Suprapubic skin (tissue), 4 donors: ENCODE measurements at regions not wholly inside any gene's neighbourhood (a gene's known extent, or its start where the extent isn't known, plus 50 kb on each side); places are given as distances from the start of the nearest gene placed in this dataset.

ENCODE experiments used
- DNase-seq, 2 donors: peaks; one replicate each; pipeline ENCODE4 v3.0.0-alpha.2; 2019; ENCODE audit warnings: low spot score in 2 of 2
- H3K27ac ChIP-seq: fragments of 200-600 bp; sonication (generic); one replicate; pipeline ENCODE4 v1.5.1; 2019
- H3K27me3 ChIP-seq: fragments of 200-600 bp; sonication (generic); one replicate; pipeline ENCODE4 v1.5.1; 2019
- H3K36me3 ChIP-seq: fragments of 200-600 bp; sonication (generic); one replicate; pipeline ENCODE4 v1.5.1; 2019
- H3K4me1 ChIP-seq: fragments of 200-600 bp; sonication (generic); one replicate; pipeline ENCODE4 v1.5.1; 2019
- H3K4me3 ChIP-seq: fragments of 200-600 bp; sonication (generic); one replicate; pipeline ENCODE4 v1.5.1; 2019; ENCODE audit warnings: mild to moderate bottlenecking
- H3K9me3 ChIP-seq: fragments of 200-600 bp; sonication (generic); one replicate; pipeline ENCODE4 v1.5.1; 2019
- EP300 ChIP-seq: sonication (generic); formaldehyde crosslinking; IDR thresholded peaks from one replicate; pipeline ENCODE4 v1.6.1; 2017; ENCODE audit warnings: antibody characterized with exemption
- POLR2A ChIP-seq, 2 donors: fragments of 450-650 bp; IDR thresholded peaks; one replicate each; pipeline ENCODE4 v1.6.1; 2017; ENCODE audit warnings: antibody characterized with exemption in 2 of 2, mild to moderate bottlenecking in 2 of 2, moderate library complexity in 2 of 2
- POLR2AphosphoS5 ChIP-seq, 3 donors: sonication (generic); formaldehyde crosslinking; IDR thresholded peaks; one replicate each; pipeline ENCODE4 v1.6.1; 2017; ENCODE audit warnings: antibody characterized with exemption in 3 of 3
- WGBS: methylation state at CpG from one replicate; pipeline ENCODE4 v1.1.5; 2018; 5-methylcytosine and 5-hydroxymethylcytosine counted together
- TF ChIP-seq, protein P1 (sequence below), 2 donors: fragments of 200-600 bp in 1 of 2; fragments of 450-650 bp in 1 of 2; sonication (generic) in 1 of 2; IDR thresholded peaks; one replicate each; pipeline ENCODE4 v1.5.1; 2016 to 2019; ENCODE audit warnings: antibody characterized with exemption in 2 of 2, mild to moderate bottlenecking in 1 of 2, moderate library complexity in 1 of 2

DNA sequence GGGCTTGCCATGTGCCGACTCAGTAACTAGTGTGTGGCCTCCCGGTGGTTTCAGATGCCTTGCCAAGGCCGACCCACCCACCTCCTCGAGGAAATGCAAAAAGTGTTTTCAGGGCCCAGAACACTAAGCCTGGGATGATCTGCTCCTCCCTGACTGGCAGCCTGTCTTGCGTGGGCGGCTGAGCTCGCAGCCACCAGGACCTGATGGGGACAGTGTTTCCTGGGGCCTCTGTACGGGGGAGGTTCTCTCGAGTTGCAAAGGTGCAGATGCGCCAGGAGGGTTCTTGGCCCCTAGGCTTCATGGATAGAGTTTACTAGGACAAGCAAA, 85.2 kb downstream of the GLI2 start:
- Histone ChIP-seq H3K4me1 (peaks cover 24% of the 10 kb centered on the region), H3K9me3 (no peaks in the 10 kb centered on the region), H3K36me3 (no peaks in the 10 kb centered on the region), H3K27me3 (no peaks in the 10 kb centered on the region), H3K27ac (no peak overlapping the region), H3K4me3 (no peak overlapping the region)
- WGBS = 29% methylated on average over 10 of the region's 10 CpGs
- TF ChIP-seq POLR2AphosphoS5 (IDR thresholded peaks at IDR 0.05) = no peak
- TF ChIP-seq POLR2A (IDR thresholded peaks at IDR 0.05) = no peak
- TF ChIP-seq, protein P1, sequence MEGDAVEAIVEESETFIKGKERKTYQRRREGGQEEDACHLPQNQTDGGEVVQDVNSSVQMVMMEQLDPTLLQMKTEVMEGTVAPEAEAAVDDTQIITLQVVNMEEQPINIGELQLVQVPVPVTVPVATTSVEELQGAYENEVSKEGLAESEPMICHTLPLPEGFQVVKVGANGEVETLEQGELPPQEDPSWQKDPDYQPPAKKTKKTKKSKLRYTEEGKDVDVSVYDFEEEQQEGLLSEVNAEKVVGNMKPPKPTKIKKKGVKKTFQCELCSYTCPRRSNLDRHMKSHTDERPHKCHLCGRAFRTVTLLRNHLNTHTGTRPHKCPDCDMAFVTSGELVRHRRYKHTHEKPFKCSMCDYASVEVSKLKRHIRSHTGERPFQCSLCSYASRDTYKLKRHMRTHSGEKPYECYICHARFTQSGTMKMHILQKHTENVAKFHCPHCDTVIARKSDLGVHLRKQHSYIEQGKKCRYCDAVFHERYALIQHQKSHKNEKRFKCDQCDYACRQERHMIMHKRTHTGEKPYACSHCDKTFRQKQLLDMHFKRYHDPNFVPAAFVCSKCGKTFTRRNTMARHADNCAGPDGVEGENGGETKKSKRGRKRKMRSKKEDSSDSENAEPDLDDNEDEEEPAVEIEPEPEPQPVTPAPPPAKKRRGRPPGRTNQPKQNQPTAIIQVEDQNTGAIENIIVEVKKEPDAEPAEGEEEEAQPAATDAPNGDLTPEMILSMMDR (IDR thresholded peaks at IDR 0.05) = no peak
- no peak for TF ChIP-seq EP300
- no peak for DNase-seq

DNA sequence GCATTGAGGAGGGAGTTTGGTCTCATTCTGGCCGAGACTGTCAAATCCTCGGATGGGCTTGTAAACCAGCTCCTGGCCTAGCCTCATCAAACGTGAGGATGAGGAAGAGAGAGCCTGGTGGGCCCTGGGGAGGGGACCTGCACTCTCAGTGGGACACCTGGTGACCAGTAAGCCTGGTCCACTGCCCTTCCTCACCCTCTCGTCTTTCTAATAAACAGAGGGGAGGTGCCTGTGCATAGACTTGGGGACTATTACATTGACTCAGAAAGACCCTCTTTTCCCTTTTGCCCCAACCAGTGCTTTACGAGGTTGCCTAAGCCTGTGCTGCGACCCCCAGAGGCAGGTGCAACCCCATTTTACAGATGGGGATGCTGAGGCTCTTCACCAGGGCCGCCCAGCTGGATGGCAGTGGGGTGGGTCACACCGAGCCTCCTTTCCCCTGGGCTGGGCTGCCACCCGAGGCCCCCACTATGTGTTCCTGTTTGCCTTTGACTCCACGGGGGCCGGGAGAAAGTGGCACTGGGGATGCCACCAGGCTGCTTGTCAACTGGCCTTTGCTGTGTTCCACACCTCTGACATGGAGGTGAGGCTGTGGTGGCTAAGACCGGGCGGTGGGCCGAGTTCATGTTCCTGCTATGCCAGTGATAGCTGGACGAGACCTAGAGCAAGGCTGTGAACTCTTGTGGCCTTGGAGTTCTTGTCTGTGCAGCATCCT, 85.9 kb downstream of the GLI2 start:
- H3K4me1 ChIP-seq = peaks cover 31% of the 10 kb centered on the region
- no peak overlapping the region for H3K27ac ChIP-seq
- WGBS = 86% methylated on average over 13 of the region's 15 CpGs
- TF ChIP-seq POLR2AphosphoS5 (IDR thresholded peaks at IDR 0.05) (no peak), EP300 (no peak), POLR2A (IDR thresholded peaks at IDR 0.05) (no peak)
- TF ChIP-seq, protein P1 (IDR thresholded peaks at IDR 0.05) = no peak
- DNase-seq = no peak
- no peaks in the 10 kb centered on the region for H3K36me3 ChIP-seq
- H3K27me3 ChIP-seq = no peaks in the 10 kb centered on the region
- no peaks in the 10 kb centered on the region for H3K9me3 ChIP-seq
- no peak overlapping the region for H3K4me3 ChIP-seq

DNA sequence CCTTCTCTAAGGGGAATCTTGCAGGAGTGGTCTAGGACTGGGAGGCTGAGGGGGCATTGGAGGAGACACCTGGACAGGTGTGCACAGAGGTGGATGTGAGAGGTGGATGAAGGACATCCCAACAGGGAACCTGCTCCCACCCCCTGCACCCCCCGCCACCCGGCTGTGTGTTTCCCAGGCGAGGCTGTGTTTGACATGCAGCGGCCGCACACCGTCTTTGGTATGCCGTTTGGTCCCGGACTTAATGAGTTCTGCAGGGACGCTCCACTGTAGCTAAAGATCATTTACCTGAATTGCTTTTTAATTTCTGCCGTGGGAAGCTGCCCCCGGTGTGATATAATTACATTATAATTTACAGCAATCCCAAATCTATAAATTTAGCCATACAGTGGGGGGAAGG, 87.3 kb downstream of the GLI2 start:
- no peak for DNase-seq
- Histone ChIP-seq H3K4me3 (no peak overlapping the region), H3K4me1 (peaks cover 33% of the 10 kb centered on the region), H3K36me3 (no peaks in the 10 kb centered on the region), H3K9me3 (no peaks in the 10 kb centered on the region), H3K27ac (no peak overlapping the region), H3K27me3 (no peaks in the 10 kb centered on the region)
- WGBS = 75% methylated on average over 11 of the region's 11 CpGs
- no peak for TF ChIP-seq POLR2AphosphoS5 (IDR thresholded peaks at IDR 0.05)
- TF ChIP-seq, protein P1 (IDR thresholded peaks at IDR 0.05) = no peak
- no peak for TF ChIP-seq EP300
- TF ChIP-seq POLR2A (IDR thresholded peaks at IDR 0.05) = no peak

DNA sequence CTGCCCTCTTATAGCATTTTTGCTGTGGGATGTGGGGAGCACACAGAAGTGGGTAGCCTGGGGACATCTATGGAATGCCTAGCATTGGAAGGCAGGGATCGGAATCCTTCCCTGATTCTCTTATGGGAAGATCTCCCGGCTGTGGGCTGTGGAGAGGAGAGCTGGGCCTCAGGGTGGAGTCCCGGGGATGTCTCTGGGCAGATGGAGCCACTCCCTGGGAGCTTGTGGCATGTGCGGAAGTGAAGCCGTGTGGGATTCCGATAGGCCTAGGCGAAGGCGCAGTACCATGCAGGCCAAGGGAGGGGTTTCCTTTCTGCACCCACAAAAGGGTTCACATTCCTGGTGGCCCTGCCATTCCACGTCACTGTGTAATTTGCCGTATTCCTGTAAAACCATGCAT, 87.9 kb downstream of the GLI2 start:
- H3K27me3 ChIP-seq = no peaks in the 10 kb centered on the region
- H3K36me3 ChIP-seq = no peaks in the 10 kb centered on the region
- H3K27ac ChIP-seq = no peak overlapping the region
- no peaks in the 10 kb centered on the region for H3K9me3 ChIP-seq
- peaks cover 29% of the 10 kb centered on the region for H3K4me1 ChIP-seq
- TF ChIP-seq POLR2AphosphoS5 (IDR thresholded peaks at IDR 0.05) (no peak), EP300 (no peak), POLR2A (IDR thresholded peaks at IDR 0.05) (no peak)
- TF ChIP-seq, protein P1 (IDR thresholded peaks at IDR 0.05) = no peak
- DNase-seq = no peak
- 90% methylated on average over 10 of the region's 10 CpGs for WGBS
- no peak overlapping the region for H3K4me3 ChIP-seq

DNA sequence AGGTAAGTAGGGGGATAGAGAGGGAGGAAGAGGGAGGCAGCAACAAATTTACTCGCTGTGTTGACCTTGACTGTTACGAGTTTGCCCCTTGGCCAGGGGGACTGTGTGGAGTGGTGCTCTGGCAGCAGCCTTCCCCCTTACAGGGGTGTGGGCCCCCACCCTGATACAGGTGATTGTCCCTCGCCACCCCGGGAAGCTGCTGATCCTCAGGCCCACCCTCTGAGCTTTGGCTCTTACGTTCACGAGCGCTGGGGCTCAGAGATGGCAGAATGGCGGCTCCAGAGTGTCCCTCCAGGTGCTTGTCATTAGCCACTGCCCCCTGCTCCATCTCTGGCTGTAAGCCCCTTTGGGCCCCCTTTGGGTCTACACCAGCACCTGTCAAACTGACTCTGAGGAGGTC, 88.6 kb downstream of the GLI2 start:
- WGBS = 94% methylated on average over 7 of the region's 8 CpGs
- no peak for TF ChIP-seq EP300
- TF ChIP-seq, protein P1 (IDR thresholded peaks at IDR 0.05) = no peak
- no peak for TF ChIP-seq POLR2AphosphoS5 (IDR thresholded peaks at IDR 0.05)
- no peak for TF ChIP-seq POLR2A (IDR thresholded peaks at IDR 0.05)
- Histone ChIP-seq H3K4me1 (peaks cover 29% of the 10 kb centered on the region), H3K9me3 (no peaks in the 10 kb centered on the region), H3K27ac (no peak overlapping the region), H3K27me3 (no peaks in the 10 kb centered on the region), H3K36me3 (no peaks in the 10 kb centered on the region), H3K4me3 (no peak overlapping the region)
- no peak for DNase-seq
